ENCODE measurements at regions not wholly inside any gene's neighbourhood (a gene's known extent, or its start where the extent isn't known, plus 50 kb on each side); places are given as distances from the start of the nearest gene placed in this dataset.

DNA sequence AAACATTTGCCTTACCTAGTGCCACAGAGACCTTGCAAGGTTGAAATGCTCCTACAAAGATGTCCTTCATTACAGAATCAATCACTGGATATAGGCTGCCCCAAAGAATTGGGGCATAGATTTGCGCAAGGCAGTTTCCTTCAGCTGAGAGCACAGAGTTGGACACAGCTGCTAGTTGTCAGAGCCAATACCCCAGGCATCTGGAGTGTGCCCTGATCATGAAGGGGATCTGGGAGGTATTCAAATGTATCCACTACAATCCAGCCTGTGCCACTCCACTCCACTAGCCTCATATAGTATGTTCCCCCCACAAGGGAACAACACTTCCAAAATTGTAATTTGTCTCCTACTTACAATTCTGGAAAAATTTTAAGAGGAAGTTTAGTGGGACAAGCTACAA, 62.3 kb upstream of the ITPRID2 start:
- DNase-seq (ENCODE audit: low read depth), result no peak
- no peak overlapping the region for H3K4me3 ChIP-seq (replicated peaks; ENCODE audit: low read depth, low read length)
- TF ChIP-seq, protein P1, sequence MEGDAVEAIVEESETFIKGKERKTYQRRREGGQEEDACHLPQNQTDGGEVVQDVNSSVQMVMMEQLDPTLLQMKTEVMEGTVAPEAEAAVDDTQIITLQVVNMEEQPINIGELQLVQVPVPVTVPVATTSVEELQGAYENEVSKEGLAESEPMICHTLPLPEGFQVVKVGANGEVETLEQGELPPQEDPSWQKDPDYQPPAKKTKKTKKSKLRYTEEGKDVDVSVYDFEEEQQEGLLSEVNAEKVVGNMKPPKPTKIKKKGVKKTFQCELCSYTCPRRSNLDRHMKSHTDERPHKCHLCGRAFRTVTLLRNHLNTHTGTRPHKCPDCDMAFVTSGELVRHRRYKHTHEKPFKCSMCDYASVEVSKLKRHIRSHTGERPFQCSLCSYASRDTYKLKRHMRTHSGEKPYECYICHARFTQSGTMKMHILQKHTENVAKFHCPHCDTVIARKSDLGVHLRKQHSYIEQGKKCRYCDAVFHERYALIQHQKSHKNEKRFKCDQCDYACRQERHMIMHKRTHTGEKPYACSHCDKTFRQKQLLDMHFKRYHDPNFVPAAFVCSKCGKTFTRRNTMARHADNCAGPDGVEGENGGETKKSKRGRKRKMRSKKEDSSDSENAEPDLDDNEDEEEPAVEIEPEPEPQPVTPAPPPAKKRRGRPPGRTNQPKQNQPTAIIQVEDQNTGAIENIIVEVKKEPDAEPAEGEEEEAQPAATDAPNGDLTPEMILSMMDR (IDR thresholded peaks at IDR 0.05; ENCODE audit: low read length, missing control alignments), result no peak

DNA sequence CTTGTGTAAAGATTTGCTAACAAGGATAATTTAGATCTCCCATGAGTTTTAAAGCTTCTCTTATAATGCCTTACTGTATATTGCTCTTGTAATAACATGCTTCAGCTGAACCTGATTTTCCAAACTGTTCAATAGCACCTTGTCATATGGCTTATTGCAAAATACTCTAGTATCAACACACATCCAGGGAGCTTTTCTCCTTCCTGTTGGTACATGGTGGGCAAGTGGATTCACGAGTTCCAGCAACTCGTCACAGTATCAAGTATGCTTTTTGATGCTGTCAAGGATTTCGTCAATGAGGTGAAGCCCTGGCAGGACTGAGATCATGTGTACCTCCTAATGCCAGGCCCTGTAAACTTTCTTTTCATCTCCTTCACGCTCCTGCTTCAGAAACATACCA, 59.5 kb upstream of the ITPRID2 start:
- TF ChIP-seq, protein P1 (IDR thresholded peaks at IDR 0.05; ENCODE audit: low read length, missing control alignments), result no peak
- H3K4me3 ChIP-seq (replicated peaks; ENCODE audit: low read depth, low read length), result no peak overlapping the region
- DNase-seq (ENCODE audit: low read depth), result no peak

DNA sequence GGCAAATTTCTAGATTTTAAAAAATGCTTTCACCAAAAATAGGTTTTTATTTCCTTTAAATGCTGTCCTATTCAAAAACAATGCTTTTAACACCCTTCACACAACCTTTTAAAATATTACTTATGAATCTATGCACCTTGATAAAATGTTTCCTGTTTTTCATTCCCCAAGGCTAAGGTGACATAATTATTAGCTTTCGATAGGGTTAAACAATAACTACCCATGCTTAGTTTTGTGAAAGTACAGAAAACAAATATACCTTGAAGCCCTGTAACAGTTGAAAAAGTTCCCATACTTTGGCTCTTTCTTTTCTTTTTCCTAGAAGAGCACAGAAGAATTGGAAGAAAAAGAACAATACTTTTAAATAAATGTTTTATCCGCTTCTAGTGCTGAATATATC, 54.9 kb upstream of the ITPRID2 start:
- no peak for DNase-seq (ENCODE audit: low read depth)
- TF ChIP-seq, protein P1 (IDR thresholded peaks at IDR 0.05; ENCODE audit: low read length, missing control alignments), result no peak
- no peak overlapping the region for H3K4me3 ChIP-seq (replicated peaks; ENCODE audit: low read depth, low read length)

DNA sequence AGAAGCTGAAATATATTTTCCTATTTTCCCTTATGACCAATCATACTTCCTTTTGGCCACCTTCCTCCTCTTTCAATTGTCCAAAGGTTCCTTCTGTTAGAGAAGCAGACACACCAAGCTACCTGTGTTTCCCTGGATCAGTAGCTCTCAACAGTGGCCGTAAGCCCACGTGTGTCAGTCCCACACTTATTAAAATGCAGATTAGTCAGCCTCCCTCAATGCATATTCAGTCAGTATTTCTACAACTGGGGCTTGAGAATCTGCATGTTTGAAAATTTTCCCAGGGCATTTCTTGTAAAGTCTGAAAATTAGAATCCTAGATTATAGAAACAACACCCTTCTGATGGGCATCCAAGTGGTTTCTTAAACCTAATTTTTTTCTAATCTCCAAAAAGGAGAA, 54.0 kb upstream of the ITPRID2 start:
- H3K4me3 ChIP-seq (replicated peaks; ENCODE audit: low read depth, low read length), result no peak overlapping the region
- no peak for DNase-seq (ENCODE audit: low read depth)
- TF ChIP-seq, protein P1 (IDR thresholded peaks at IDR 0.05; ENCODE audit: low read length, missing control alignments), result no peak

DNA sequence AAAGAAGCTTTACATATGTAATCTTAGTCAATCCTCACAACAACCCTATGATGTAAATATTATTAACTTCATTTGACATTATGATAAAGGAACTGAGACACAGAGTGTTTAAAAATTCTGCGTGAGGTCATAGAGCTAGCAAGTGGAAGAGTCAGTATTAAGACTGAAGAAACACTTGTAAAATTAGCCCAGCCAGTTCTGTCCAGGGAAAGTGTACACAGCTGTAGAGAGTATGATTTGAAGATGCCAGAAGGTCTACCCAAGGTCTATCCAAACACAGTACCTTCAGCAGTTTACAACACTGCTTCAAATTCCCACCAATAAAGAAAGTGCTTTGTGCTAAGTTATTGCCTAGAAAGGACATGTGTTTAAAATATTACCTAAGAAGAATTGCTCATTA, 51.7 kb upstream of the ITPRID2 start:
- no peak for DNase-seq (ENCODE audit: low read depth)
- TF ChIP-seq, protein P1 (IDR thresholded peaks at IDR 0.05; ENCODE audit: low read length, missing control alignments), result no peak
- no peak overlapping the region for H3K4me3 ChIP-seq (replicated peaks; ENCODE audit: low read depth, low read length)

DNA sequence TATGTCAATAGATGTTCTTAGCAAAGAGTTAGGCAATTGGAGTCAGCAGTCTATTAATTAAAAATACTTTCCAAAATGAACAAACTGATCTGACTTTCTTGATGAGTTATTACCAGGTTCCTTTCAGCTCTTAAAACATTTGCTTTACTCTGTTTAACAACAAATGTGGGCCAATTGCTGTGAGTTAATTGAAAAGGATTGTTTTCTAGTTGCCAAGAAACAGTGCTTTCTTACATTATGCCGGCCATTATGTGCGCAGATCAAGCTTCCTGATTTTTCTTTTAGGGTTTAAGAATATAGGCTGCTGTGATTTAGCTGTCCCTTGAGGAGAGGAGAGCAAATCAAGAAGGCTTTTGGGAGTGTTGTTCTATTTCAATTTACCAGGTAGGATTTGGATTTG, 50.5 kb upstream of the ITPRID2 start:
- TF ChIP-seq, protein P1 (IDR thresholded peaks at IDR 0.05; ENCODE audit: low read length, missing control alignments), result no peak
- DNase-seq (ENCODE audit: low read depth), result no peak

More for the DNA sequence above, 50.5 kb upstream of the ITPRID2 start:
- no peak overlapping the region for H3K4me3 ChIP-seq (replicated peaks; ENCODE audit: low read depth, low read length)

All from fibroblast of pulmonary artery (primary cell).